NAMALWA (cell line): ENCODE measurements at regions not wholly inside any gene's neighbourhood (a gene's known extent, or its start where the extent isn't known, plus 50 kb on each side); places are given as distances from the start of the nearest gene placed in this dataset.
A peak's percentile ranks its signal among the peaks of the same experiment; 100 is the strongest.

Experiments
- DNase-seq: peaks from one replicate; pipeline ENCODE4 v3.0.0-alpha.2; 2015; ENCODE audit warnings: low spot score

DNA sequence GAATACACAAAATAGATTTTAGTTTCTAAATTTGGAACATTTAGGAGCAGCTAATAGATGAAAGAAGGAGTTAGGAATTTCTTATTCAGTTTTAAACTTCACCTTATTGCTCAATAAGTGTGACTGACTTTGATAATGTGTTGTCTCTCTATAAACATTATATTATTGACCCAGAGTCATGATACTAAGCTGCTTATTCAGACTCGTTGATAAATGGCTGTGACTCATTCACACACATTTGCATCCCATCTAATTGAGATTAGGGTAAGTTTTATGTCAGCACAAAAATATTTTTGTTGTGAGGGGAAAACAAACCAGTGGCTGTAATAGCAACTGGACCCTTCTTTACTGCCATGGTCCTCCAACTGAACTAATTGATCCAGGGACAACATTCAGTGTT is 137.6 kb downstream of the GOLIM4 start:
- DNase-seq: no peak

DNA sequence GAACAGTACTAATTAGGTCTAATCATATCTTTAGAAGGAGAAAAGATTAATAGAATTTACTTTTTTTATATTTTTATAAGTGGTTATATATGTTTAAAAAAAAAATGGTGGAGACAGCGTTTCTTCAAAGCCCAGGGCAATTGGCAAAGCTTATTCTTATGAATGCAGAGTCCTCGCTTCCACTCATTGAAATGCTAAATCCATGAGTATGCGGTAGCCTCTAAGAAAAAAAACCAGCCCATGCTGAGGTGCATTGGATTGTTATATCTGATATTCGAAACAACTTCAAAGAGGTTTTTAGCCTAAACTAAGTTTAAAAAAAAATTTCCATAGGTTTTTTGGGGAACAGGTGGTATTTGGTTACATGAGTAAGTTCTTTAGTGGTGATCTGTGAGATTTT is 142.8 kb downstream of the GOLIM4 start:
- DNase-seq: no peak

DNA sequence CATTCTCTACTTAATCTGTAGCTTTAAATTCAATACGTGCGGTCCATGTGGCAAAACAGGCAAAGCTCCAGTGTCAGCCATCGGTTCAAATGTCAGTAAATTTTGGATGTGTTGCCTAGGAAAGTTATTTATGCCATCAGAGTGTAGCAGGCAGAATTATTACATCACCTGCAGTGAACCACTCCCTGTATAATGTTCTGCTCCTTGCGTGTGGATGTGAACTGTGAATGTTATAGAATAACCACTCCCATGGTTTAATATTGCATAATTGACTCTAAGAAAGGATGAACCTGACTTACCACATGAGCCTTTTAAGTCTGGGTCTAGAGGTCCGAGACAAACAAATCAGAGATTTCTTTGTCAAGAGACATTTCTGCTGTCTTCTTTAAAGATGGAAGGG is 145.5 kb downstream of the GOLIM4 start:
- DNase-seq: no peak

DNA sequence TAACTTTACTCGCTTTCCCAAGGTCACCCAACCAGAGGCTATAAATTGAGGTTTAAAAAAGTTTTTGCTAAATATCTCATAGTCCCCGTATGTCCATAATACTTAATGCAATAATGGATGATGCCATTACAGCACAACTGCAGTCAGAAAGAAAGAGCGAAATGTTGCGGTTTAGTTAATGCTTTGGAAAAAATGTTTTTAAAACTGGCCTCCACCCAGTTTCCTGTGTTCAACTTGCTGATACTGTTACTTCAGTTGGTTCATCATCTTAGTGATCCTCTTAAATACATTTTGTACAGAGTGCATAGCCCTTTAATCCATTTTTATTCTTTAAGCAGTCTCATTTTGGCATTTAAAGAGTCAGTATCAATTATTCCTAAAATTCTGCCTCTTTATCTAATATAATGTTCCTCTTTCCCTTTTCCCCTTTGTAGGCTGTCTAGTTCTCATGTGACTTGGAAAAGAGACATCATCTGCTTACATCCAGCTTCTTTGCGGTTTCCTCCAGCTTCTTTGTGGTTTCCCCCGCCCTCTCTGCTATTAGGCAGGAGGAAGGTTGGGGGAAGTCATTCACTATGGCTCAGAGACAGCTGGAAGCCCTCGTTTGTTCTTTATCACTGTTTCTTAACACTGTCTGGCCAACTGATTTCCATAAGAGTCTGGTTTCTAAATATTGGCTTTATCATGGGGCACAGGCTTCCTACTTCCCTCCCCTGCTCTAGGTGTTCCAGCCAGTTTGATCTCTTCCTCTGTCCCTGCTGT is 154.3 kb downstream of the GOLIM4 start:
- no peak for DNase-seq

DNA sequence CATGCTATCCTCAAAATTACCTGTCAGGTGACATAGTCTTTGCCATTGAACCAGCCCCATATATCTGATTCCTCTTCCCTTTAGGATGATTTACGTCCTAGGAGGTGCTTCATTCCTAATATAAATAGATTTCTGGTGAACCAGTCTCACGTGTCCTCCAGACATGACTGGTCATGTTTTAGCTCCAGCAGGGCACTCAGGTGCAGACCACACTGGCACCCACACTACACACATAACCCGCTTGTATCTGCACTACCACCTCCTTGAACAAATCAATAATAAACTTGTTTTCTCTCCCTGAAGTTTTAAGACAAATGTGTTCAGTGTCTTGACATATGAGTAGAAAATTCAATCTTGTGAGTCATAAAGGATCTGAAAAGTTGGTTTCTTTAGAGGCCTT is 155.5 kb downstream of the GOLIM4 start:
- DNase-seq: no peak

DNA sequence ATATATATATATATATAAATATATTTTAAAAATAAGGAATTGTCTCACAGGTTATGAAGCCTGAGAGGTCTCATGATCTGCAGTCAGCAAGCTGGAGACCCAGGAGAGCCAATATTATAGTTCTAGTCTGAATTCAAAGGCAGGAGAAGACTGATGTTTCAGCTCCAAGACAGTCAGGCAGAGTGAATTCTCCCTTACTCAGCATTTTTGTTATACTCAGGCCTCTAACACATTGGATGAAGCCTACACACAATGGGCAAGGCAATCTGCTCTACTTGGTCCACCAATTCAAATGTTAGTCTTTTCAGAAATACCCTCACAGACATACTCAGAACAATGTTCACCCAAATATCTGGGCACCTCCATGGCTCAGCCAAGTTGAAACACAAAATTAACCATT is 157.2 kb downstream of the GOLIM4 start:
- no peak for DNase-seq

DNA sequence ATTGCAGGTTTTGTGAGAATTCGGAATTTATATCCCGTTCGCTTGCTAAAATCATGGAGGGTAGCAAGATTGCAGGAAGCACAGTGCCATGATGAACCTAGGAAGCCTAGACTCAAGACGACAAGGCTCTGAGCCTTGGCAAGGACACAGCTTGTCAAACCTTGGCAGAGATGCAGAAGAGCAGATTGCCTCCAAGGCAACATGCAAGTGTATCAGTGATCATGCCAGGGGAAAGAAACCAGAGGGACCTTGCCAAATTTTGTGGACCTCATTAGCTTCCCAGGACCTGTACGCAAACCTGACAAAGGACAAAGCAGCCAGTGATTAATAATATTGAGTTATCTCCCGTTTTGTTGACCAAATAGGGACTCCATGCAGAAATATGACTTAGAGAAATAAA is 159.7 kb downstream of the GOLIM4 start:
- no peak for DNase-seq

DNA sequence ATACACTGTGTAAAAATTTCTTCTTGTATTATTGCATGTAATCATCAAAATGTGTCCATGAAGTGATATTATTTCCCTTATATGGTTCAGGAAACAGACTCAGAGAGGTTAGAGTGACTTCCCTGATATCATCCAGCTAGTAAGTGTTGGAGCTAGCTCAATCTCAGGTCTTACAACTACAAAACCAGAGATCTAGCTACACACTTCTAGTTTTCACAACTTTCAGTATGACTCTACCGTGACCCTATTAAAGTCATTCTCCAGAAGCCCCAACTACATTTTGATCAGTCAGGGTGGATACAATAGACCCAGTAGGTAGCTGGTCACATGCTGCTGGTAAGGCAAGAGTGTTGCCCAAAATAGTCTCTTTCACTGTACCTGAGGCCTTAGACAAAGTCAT is 165.3 kb downstream of the GOLIM4 start:
- DNase-seq: no peak

DNA sequence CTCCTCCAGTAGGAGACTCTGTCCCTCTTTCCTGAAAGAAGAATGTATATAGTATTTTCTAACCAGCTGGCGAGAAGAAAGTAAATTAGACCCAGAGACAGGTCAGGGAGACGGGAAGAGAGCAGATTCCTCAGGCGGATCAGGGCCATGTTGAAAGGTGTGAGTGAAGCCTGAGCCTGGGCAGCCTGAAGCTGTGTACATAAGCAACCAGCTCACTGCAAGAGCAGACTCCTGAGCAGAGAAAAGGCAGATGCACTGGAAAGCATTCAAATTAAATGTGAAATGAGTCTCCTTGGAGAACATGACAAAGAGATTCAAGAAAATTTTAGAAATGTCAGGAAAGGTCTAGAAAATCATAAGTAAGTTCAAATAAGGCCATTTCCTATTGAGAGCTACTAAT is 165.8 kb downstream of the GOLIM4 start:
- no peak for DNase-seq

DNA sequence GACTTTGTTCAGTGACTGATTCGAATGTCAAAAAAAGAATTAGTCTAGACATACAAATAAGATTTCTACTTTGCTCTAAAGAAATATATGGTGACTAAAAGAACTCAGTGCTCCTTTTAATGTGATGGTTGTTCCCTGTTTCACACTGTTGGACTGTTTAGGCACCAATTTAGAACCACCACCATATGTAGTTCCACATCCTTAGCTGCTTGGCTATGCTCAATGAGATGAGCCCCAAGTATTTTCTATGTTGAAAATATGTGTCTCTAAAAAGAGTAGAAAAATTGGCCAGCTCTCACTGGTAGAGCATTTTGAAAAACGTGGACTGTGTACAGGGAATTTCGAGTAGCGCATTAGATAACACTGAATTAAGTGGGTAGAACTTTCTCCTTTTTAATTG is 167.3 kb downstream of the GOLIM4 start:
- DNase-seq: no peak

DNA sequence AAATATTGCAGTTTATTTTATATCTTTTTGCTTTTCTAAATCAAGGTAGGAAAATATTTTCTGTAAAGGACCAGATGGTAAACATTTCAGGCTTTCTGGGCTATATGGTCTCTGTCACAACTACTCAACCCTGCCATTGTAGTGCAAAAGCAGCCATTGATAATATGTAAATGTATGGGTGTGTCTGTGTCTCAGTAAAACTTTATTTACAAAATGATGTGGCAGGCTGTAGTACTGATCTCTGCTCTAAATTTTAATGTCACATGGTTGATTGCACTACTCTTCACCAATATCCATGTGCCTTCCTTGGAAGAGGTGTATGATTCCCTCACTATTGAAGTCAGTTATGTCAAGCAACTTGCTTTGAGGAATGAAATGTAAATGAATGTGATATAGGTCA is 175.0 kb downstream of the GOLIM4 start:
- peak; percentile 9 for DNase-seq

DNA sequence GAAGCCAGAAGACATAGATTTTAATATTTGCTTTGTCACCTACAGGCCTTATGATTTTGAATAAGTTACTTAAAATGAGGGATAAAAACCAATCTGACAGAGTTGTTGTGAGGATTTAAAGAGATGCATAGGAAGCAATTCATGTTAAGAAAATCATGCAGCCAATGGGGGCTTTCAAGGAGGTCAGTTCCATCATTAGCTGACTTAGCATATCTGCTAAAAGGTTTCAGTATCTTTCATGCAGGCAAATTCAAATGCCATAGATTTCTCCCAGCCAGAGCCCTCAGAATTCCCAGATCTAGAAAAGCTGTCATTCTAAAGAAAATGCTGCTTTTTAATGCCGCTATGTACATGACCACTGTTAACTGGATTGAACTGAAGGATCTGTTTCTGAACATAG is 176.1 kb downstream of the GOLIM4 start:
- no peak for DNase-seq

DNA sequence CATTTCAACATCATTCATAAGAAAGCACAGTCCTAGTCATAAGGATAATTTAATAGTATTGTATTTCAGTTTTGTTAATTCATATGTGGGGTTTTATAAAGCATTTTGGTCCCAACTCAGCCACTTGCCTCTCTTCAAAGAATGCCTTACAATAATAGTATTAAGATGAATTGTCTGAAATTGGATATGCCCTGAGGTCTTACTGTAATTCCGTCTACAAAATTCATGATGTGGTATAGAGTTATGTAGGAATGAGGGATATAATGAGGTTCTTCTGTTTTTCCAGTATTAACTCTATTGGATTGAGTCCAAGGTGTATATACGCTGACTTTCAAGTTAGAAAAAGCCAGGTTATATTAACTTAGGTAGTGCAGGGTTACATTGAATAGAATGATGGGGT is 177.0 kb downstream of the GOLIM4 start:
- DNase-seq: no peak

DNA sequence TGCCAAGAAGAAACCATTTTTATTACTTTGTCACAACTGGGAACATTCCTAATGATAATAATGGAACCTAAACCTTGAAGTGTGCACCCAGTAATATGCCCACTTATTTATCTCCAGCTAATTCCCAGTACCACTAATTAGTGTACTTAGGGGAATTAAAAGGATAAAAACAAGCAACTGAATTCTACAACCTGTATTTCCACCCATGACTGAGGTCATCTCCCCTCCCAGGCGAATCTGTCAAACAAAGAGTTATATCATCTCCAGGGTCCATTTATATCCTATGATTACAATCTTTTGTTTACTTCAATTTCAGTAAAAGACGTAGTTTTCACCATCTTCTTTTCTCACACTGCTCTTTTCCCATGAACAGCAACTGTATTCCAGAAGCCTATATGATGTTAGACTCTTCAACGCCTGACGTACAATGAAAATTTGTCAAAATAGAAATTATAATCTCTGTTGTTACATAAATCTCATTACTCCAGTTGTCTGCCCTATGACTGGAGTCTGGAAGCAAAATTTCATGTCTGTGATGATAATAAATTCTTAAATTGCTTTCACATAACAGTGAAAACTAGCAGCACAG is 177.6 kb downstream of the GOLIM4 start:
- no peak for DNase-seq

DNA sequence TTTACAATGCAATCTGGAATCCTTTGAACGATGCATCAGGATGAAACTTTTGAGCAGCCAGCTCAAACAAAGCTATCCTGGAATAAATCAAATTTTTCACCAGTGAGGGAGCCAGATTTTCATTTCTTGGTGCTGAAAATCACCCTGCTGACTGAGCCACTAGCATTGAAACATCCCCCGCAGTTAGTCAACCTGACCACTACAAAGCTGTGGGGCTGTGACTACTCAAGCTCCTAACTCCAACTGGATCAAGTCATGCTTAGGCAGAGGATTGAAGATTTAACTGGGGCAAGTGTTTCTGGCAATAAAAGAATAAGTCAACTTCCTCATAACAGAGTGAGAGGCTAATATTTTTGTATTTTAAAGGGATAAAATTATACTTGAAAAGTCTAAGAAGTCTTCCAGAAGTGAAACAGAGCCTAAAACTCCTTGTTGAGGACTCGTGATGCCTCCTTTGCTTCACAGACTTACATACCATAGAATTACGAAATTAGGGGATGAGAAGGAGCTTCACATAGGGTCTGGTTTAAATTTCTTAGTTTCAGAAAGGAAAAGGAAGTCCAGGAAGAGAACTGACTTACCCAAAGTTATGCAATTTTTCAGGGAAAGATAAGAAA is 177.8 kb downstream of the SERPINI1 start:
- DNase-seq: peak; percentile 54

DNA sequence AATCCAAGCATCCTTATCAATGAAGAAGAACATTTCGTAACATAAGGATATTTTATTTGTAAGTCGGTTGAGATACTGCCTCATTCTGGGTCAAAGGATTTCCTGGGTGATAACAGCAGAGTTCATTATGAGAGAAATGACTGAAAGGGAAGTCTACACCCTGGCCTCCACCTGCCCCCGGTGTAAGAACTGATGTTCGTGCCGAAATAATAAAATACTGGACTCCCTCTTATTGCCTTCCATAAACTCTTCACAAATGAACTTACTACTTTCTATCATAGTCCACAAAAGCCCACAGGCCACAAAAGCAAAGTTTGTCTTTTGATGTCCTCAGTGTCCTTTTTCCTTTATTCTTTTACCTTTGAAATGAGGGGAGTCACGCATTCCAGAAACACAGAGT is 174.4 kb downstream of the SERPINI1 start:
- DNase-seq: no peak

DNA sequence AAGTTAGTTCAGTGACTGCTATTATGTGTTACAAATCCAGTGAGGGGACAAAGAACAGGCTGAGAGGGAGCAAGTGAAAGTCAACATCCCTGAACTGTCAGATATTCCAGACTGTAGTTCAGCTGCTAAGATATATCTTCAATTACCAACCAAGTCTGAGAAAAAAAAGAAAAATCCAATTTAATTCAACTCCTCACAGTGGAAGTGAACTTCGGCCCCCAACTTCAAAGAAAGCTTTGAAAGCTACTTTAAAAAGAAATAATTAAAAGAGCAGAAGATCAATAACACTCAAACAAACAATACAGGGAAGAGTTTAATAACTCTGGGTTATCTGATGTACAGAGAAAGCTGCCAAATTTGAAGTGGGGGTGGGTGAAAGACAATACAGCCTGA is 174.0 kb downstream of the SERPINI1 start:
- DNase-seq: no peak

DNA sequence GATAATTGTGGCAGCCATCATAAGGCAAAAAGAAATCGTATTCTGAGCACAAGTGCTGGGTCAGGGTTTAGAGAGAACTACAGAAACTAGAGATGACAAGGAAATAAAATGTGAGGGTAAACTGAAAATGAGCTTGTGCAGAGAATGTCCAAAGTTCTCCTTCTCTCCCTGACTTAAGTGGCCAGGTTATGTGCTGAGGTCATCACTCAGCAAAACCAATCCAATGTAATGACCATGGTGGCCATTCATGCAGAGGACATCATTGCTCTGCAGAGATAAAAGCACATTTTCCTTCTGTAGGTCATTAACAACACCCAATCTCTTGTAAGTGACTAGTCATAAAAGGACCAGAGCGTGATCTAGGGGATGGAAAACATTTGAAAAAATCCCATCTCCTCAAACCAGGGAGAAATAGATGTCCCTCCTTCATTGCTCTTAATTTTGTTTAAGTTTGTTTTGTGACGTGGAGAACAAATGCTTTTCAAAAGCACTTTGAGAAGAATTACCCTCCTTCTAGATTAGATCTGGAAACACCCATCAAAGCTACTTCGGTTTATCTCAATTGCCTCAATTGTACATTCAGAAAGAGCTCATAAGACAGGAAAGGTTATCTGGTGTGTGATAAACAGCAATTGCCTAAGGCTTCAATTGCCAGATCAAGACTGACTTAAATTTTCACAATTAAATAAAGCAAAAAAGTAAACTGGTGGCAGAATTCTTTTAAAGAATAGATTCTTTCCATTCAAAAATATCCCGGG is 173.4 kb downstream of the SERPINI1 start:
- DNase-seq: no peak

DNA sequence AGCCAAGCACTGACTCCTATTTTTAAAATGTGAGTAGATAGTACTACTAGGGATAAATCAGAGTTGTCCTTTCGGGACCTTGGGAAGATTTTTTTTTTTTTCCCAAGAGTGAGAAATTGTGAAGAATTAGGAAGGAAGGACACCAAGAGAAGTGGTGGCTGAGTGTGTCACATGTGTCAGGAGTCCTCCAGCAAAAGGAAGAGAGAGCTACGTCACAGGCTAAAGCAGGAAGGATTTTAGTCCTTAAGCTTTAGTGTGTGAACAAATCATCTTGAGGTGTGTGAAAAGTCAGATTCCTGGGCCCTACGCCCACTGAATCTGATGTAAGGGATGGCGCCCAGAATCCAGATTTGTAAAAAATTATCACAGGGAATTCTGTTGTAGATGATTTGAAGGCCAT is 172.7 kb downstream of the SERPINI1 start:
- DNase-seq: no peak

DNA sequence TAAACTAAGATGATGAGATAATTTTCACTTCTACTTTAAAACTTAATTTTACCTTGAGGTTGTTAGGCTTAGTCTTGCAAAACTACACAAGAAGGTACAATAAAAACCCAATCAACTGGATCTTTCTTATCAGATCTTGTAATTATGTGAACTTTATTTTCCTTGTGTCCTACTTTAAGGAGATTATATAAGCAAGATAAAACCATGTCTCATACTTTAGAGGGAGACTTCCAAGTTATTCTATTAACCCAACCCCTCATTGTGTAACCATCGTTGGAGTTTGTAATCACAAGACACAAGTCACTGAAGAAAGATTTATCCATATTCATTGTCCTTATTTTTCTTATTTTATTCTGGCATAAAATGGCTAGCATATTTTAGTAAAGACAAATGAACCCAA is 165.6 kb downstream of the SERPINI1 start:
- DNase-seq: no peak

DNA sequence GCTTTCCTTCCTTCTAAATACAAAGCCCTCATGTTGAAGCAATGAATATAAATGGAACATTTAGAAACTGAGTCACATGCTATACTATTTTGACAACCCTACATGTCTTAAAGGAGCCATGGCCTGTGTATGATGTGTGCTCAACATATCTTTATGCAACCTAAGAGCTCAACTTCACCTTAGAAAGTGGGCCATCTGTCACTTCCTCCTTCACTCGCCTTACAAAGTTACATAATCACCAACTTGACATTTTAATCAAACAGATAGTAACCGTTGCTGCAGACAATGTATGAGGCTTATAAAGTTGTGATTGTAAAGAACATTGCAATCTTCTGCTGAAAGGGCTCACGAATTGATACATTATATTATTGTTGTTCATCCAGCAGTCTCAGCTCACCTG is 163.6 kb downstream of the SERPINI1 start:
- no peak for DNase-seq

DNA sequence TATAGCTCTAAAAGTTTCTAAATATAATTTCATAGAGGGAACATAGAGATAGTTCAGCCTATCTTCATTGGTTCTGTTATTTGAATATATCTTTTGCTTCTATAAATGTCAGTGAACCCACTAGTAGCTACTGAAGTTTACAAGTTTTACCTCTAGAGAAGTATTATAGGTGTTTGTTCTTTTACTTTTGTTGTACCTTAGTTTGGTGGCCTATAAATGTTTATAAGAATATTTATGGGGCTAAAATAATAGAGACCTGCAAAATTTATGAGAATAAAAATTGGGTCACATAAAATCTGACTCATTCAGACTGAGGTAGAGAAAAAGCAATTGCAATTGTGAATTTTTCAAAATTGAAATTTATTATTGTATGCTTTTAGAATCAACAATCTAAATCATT is 162.6 kb downstream of the SERPINI1 start:
- DNase-seq: no peak

DNA sequence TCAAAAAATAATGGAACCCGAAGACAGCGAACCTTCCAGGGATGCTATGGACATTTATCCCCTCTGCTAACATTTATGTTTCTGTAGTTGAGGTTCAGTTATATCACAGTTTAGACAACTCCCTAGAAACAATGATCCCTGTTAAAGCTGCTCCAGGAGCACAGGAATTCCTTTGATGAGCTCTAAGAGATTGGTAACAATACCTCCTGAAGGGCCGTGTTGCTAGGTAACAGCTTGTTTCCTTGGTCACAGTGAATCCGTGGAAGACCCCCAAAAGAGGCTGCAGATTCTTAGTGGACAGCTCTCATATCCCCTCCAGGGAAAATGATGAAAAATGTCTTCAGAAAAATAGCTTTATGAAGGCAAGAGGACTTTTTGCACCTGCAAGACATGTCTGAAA is 160.2 kb downstream of the SERPINI1 start:
- no peak for DNase-seq
